Mesendoderm (in vitro differentiated cells): ENCODE measurements at regions not wholly inside any gene's neighbourhood (a gene's known extent, or its start where the extent isn't known, plus 50 kb on each side); places are given as distances from the start of the nearest gene placed in this dataset.

Experiments
- DNase-seq: peaks from one replicate; pipeline ENCODE4 v3.0.0; 2013
- H2AK5ac ChIP-seq: 2 replicates; pipeline ENCODE4 v1.6.1; 2013; ENCODE audit warnings: low read length, inconsistent platforms
- H2BK120ac ChIP-seq: 2 replicates; pipeline ENCODE4 v1.6.1; 2013; ENCODE audit warnings: low read depth, mild to moderate bottlenecking, low read length, moderate library complexity, mixed read lengths
- H2BK15ac ChIP-seq: replicated peaks from 2 replicates; pipeline ENCODE4 v1.6.1; 2013; ENCODE audit warnings: low read depth, mild to moderate bottlenecking, moderate library complexity
- H2BK5ac ChIP-seq: 2 replicates; pipeline ENCODE4 v1.6.1; 2013; ENCODE audit warnings: low read length, inconsistent platforms
- H3K18ac ChIP-seq: 2 replicates; pipeline ENCODE4 v1.6.1; 2013; ENCODE audit warnings: mild to moderate bottlenecking, low read length, mixed read lengths
- H3K23ac ChIP-seq: one replicate; pipeline ENCODE4 v1.6.1; 2013; ENCODE audit warnings: low read length
- H3K27ac ChIP-seq: 2 replicates; pipeline ENCODE4 v1.5.1; 2013; ENCODE audit warnings: low read depth, mild to moderate bottlenecking, inconsistent platforms, low read length, moderate library complexity
- H3K27me3 ChIP-seq: 2 replicates; pipeline ENCODE4 v1.6.1; 2013; ENCODE audit warnings: low read length, control low read depth, mild to moderate bottlenecking, inconsistent platforms; ENCODE audit not compliant: insufficient read depth, poor library complexity
- H3K36me3 ChIP-seq: 2 replicates; pipeline ENCODE4 v1.6.1; 2013; ENCODE audit warnings: low read length, inconsistent platforms; ENCODE audit not compliant: control insufficient read depth, insufficient read depth
- H3K4ac ChIP-seq: one replicate; pipeline ENCODE4 v1.6.1; 2013; ENCODE audit warnings: low read depth, mild to moderate bottlenecking, low read length, moderate library complexity
- H3K4me1 ChIP-seq: 2 replicates; pipeline ENCODE4 v1.6.1; 2013; ENCODE audit warnings: low read depth, low read length, inconsistent platforms; ENCODE audit not compliant: control insufficient read depth
- H3K4me2 ChIP-seq: 2 replicates; pipeline ENCODE4 v1.6.1; 2013; ENCODE audit warnings: low read length
- H3K4me3 ChIP-seq: 2 replicates; pipeline ENCODE4 v1.5.1; 2013; ENCODE audit warnings: mild to moderate bottlenecking, low read length
- H3K56ac ChIP-seq: one replicate; pipeline ENCODE4 v1.6.1; 2013; ENCODE audit warnings: low read length
- H3K79me1 ChIP-seq: 2 replicates; pipeline ENCODE4 v1.6.1; 2013; ENCODE audit warnings: low read length, inconsistent platforms
- H3K79me2 ChIP-seq: 2 replicates; pipeline ENCODE4 v1.6.1; 2013; ENCODE audit warnings: mild to moderate bottlenecking, low read length; ENCODE audit not compliant: control insufficient read depth, insufficient read depth
- H3K9ac ChIP-seq: 2 replicates; pipeline ENCODE4 v1.6.1; 2013; ENCODE audit warnings: low read length, inconsistent platforms
- H4K5ac ChIP-seq: one replicate; pipeline ENCODE4 v1.6.1; 2013; ENCODE audit warnings: low read length
- H4K8ac ChIP-seq: one replicate; pipeline ENCODE4 v1.6.1; 2013; ENCODE audit warnings: low read depth, mild to moderate bottlenecking, control low read depth, low read length, moderate library complexity
- WGBS: extraction: QIAGEN DNeasy Blood & Tissue Kit; methylation state at CpG from one replicate; pipeline ENCODE4 v1.1.7; 2013; ENCODE audit warnings: low lambda C conversion rate, missing lambda C conversion rate; ENCODE audit not compliant: insufficient coverage; ENCODE audit errors: extremely low coverage; 5-methylcytosine and 5-hydroxymethylcytosine counted together

DNA sequence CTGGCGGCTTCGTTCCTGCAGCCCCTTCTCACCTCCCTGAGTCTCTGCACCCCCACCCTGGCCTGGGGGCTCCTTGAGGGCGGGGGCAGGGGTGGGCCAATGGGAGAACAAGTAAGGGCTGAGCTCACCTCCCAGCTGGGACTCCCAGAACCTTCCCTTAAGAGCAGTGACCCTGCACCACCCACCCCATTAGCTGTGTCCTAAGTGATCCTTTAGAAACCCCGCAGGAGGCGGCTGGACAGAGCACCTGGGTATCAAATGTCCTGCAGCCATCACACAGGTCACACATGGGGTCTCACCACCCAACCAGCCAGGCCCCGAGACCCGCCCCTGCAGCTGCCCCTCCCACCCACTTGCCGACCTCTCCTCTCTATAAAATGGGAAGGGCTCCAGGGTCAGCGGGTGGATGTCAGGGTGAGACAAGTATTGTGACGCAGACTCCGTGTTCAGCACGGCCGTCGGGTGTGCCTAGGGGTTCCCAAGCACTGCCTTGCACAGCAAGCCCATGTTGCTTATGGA, 151.2 kb upstream of the C14orf180 start:
- H2BK15ac ChIP-seq = no peak overlapping the region
- no peak overlapping the region for H2BK120ac ChIP-seq
- H3K79me1 ChIP-seq = no peaks in the 10 kb centered on the region
- H3K27ac ChIP-seq = no peak overlapping the region
- WGBS = no CpG with 5 or more reads among the region's 14 CpGs
- H2AK5ac ChIP-seq = no peak overlapping the region
- no peaks in the 10 kb centered on the region for H3K27me3 ChIP-seq
- no peaks in the 10 kb centered on the region for H3K4me1 ChIP-seq
- H3K23ac ChIP-seq = no peak overlapping the region
- H3K18ac ChIP-seq = no peak overlapping the region
- no peak for DNase-seq
- H4K5ac ChIP-seq = no peak overlapping the region
- H3K4me3 ChIP-seq = no peak overlapping the region
- H2BK5ac ChIP-seq = no peak overlapping the region
- H3K9ac ChIP-seq = no peak overlapping the region
- no peak overlapping the region for H4K8ac ChIP-seq
- H3K36me3 ChIP-seq = no peaks in the 10 kb centered on the region
- no peak overlapping the region for H3K4me2 ChIP-seq
- no peak overlapping the region for H3K56ac ChIP-seq
- no peaks in the 10 kb centered on the region for H3K79me2 ChIP-seq
- no peak overlapping the region for H3K4ac ChIP-seq

DNA sequence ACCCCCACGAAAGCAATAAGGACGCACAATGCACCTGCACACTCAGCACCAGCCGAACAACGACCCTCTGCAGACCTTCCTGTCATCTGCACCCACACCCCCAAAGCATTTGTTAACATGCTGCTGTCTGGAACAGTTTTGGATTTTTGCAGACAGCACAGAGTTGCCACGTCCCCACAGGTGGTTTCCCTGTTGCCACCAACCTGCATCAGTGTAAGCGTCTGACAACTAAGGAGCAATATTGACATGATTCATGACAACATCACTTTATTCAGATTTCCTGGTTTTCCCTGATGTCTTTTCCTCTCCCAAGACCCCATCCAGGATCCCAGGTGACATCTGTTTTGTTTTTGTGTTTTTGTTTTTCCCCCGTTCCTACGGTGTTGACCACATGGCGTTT, 150.7 kb upstream of the C14orf180 start:
- no CpG with 5 or more reads among the region's 9 CpGs for WGBS
- no peaks in the 10 kb centered on the region for H3K79me2 ChIP-seq

DNA sequence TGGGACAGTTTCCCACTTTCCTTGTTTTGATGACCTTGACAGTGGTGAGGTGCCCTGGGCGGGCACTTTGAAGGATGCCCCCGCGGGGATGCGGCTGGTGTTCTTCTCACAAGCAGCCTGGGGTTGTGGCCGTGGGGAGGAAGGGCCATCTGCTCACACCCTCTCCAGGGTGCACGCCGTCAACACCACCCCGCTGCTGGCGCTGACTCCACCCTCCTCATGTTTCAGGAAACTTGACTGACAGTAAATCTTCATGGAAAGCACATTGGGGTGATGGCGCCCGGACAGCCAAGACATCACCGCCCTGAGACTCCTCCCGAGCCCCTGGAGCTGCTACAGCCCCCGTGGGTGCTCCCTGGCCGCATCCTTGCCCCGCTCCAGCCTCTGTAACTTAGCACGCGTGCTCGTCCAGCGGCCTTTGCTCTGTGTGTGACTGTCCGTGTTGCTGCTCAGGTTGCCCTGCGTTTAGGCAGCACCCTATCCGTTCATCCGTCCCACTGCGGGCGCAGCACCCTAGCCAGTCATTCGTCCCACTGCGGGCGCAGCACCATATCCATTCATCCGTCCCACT, 150.2 kb upstream of the C14orf180 start:
- Histone ChIP-seq H3K23ac (no peak overlapping the region), H3K4me2 (no peak overlapping the region), H3K4me1 (no peaks in the 10 kb centered on the region), H3K36me3 (no peaks in the 10 kb centered on the region), H3K56ac (no peak overlapping the region), H3K27ac (no peak overlapping the region), H3K27me3 (no peaks in the 10 kb centered on the region), H2BK120ac (no peak overlapping the region), H3K4ac (no peak overlapping the region), H3K79me2 (no peaks in the 10 kb centered on the region), H2BK5ac (no peak overlapping the region), H3K79me1 (no peaks in the 10 kb centered on the region), H4K5ac (no peak overlapping the region), H3K18ac (no peak overlapping the region), H3K9ac (no peak overlapping the region), H4K8ac (no peak overlapping the region), H3K4me3 (no peak overlapping the region), H2AK5ac (no peak overlapping the region), H2BK15ac (no peak overlapping the region)
- whole genome bisulfite sequencing = no CpG with 5 or more reads among the region's 30 CpGs
- no peak for DNase-seq

More for the DNA sequence above, 150.7 kb upstream of the C14orf180 start:
- H3K27me3 ChIP-seq = no peaks in the 10 kb centered on the region
- H4K5ac ChIP-seq = no peak overlapping the region
- H3K4me2 ChIP-seq = no peak overlapping the region
- H2BK5ac ChIP-seq = no peak overlapping the region
- no peaks in the 10 kb centered on the region for H3K36me3 ChIP-seq
- no peaks in the 10 kb centered on the region for H3K4me1 ChIP-seq
- no peak overlapping the region for H3K9ac ChIP-seq
- no peak overlapping the region for H2BK15ac ChIP-seq
- no peaks in the 10 kb centered on the region for H3K79me1 ChIP-seq
- no peak overlapping the region for H4K8ac ChIP-seq
- H2AK5ac ChIP-seq = no peak overlapping the region
- no peak overlapping the region for H3K4ac ChIP-seq
- no peak overlapping the region for H3K18ac ChIP-seq
- H3K27ac ChIP-seq = no peak overlapping the region
- H3K56ac ChIP-seq = no peak overlapping the region
- no peak for DNase-seq
- no peak overlapping the region for H3K23ac ChIP-seq
- no peak overlapping the region for H3K4me3 ChIP-seq
- H2BK120ac ChIP-seq = no peak overlapping the region

DNA sequence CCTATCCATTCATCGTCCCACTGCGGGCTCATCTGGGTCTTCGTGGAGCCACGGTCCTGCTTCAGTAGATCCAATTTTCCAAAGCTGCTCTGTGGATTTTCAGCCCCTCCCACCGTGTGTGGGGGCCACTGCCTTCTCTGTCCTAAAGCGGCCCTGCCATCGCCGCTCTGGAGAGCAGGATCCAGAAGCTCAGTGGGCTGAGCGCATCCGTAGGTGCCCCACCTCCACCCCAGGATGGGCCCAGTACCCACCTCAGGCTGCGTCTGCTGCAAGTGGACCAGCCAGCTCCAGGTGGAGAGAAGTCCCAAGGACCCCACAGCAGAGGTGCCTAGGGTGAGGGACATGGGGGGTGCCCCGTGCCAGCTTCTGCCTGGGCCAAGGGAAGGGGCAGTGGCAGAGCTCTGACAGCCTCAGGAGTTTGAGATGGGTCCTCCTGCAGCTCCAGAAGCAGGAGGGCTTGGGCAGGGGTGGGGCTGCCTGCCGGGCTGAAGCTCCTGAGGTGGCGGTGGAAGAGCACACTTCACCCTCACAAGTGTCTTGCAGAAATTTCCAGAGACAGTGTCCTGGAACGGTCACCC, 148.1 kb upstream of the C14orf180 start:
- no peak for DNase-seq
- Histone ChIP-seq H3K79me1 (no peaks in the 10 kb centered on the region), H3K9ac (no peak overlapping the region), H4K8ac (no peak overlapping the region), H3K4me1 (no peaks in the 10 kb centered on the region), H3K27me3 (no peaks in the 10 kb centered on the region), H3K27ac (no peak overlapping the region), H3K56ac (no peak overlapping the region), H3K4me3 (no peak overlapping the region), H3K4ac (no peak overlapping the region), H3K18ac (no peak overlapping the region), H2AK5ac (no peak overlapping the region), H3K36me3 (no peaks in the 10 kb centered on the region), H3K23ac (no peak overlapping the region), H2BK120ac (no peak overlapping the region), H3K79me2 (no peaks in the 10 kb centered on the region), H4K5ac (no peak overlapping the region), H2BK5ac (no peak overlapping the region), H3K4me2 (no peak overlapping the region), H2BK15ac (no peak overlapping the region)
- WGBS = no CpG with 5 or more reads among the region's 15 CpGs

DNA sequence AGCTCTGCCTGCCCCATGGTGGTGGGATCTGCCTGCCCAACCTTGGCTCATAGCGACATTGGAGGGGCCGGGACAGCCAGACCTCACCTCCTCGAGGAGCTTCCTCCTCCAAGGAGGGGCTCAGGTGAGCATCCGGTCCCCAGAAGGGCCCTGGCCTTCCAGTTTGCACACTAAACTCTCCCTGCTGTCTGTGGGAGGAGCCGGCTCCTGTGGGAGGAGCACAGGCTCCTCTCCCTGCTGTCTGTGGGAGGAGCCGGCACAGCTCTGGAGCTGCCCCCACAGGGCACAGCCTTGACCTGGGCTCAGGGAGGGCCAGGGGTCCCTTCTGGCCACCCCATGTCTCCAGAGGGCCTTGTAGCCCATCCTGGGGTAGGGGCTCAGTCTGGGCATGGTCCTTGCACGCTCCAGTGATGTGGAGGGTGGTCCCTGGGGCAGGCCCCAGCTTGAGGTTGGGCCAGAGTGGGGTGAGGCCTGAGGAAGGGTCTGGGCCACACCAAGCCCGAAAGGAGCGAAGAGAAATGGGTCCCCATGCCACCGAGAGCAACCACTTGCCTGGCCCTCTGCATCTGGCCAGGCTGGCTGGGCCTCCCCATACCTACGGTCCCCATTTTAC, 147.5 kb upstream of the C14orf180 start:
- no peak for DNase-seq
- H2BK5ac ChIP-seq = no peak overlapping the region
- H3K27ac ChIP-seq = no peak overlapping the region
- H4K5ac ChIP-seq = no peak overlapping the region
- no peak overlapping the region for H3K56ac ChIP-seq
- no peak overlapping the region for H3K9ac ChIP-seq
- no peak overlapping the region for H2BK15ac ChIP-seq
- no peak overlapping the region for H3K4me2 ChIP-seq
- H3K36me3 ChIP-seq = no peaks in the 10 kb centered on the region
- H3K18ac ChIP-seq = no peak overlapping the region
- no peaks in the 10 kb centered on the region for H3K27me3 ChIP-seq
- no peak overlapping the region for H2BK120ac ChIP-seq
- no peak overlapping the region for H2AK5ac ChIP-seq
- no peak overlapping the region for H3K4ac ChIP-seq
- H4K8ac ChIP-seq = no peak overlapping the region
- no peaks in the 10 kb centered on the region for H3K79me1 ChIP-seq
- no CpG with 5 or more reads among the region's 11 CpGs for WGBS
- H3K4me1 ChIP-seq = no peaks in the 10 kb centered on the region
- H3K4me3 ChIP-seq = no peak overlapping the region
- no peaks in the 10 kb centered on the region for H3K79me2 ChIP-seq
- no peak overlapping the region for H3K23ac ChIP-seq
